ENCODE measurements at regions not wholly inside any gene's neighbourhood (a gene's known extent, or its start where the extent isn't known, plus 50 kb on each side); places are given as distances from the start of the nearest gene placed in this dataset.

DNA sequence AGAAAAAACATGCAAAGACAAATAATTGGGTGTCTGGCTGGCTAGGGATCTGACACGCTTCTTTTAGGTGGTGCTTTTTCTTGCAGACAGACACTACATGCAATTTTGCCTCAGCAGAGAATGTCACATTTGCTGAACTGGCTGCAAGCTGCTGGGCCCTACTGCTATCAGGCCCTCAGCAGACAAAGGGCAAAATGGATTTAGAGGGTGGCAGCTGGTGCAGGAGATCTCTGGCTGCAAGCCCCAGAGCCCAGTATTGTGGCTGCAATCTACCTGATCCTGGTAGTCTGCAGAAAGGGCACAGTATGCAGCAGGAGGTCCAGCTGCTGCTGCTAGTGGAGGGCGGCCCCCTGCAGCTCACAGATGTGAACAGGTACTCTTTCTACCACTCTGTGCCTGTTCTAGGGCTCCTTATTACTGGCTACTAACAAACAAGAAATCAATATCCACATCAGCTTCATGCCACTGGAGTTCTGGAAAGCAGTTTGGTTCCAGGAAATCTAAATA is 796.7 kb upstream of the CELF4 start:
- TF ChIP-seq EZH2 (IDR thresholded peaks at IDR 0.05; ENCODE audit: borderline replicate concordance, control insufficient read depth, low read depth, low read length) (no peak), NRF1 (conservative IDR thresholded peaks at IDR 0.05; ENCODE audit: low read depth, low read length) (no peak), CHD1 (IDR thresholded peaks at IDR 0.05; ENCODE audit: low read depth, low read length) (no peak), POLR2A (IDR thresholded peaks at IDR 0.05; ENCODE audit: low read depth, low read length) (no peak), CHD2 (IDR thresholded peaks at IDR 0.05; ENCODE audit: borderline replicate concordance, low read depth, low read length) (no peak)
- TF ChIP-seq, protein P1, sequence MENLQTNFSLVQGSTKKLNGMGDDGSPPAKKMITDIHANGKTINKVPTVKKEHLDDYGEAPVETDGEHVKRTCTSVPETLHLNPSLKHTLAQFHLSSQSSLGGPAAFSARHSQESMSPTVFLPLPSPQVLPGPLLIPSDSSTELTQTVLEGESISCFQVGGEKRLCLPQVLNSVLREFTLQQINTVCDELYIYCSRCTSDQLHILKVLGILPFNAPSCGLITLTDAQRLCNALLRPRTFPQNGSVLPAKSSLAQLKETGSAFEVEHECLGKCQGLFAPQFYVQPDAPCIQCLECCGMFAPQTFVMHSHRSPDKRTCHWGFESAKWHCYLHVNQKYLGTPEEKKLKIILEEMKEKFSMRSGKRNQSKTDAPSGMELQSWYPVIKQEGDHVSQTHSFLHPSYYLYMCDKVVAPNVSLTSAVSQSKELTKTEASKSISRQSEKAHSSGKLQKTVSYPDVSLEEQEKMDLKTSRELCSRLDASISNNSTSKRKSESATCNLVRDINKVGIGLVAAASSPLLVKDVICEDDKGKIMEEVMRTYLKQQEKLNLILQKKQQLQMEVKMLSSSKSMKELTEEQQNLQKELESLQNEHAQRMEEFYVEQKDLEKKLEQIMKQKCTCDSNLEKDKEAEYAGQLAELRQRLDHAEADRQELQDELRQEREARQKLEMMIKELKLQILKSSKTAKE (IDR thresholded peaks at IDR 0.05; ENCODE audit: low read depth, poor library complexity, severe bottlenecking) = no peak

All from GM12878 (cell line).